GM10266 (cell line): ENCODE measurements at regions not wholly inside any gene's neighbourhood (a gene's known extent, or its start where the extent isn't known, plus 50 kb on each side); places are given as distances from the start of the nearest gene placed in this dataset.

Source experiments
- DNase-seq: peaks from one replicate; pipeline ENCODE4 v3.0.0; 2012; ENCODE audit errors: extremely low spot score
- TF ChIP-seq, protein P1 (sequence below): IDR thresholded peaks from 2 replicates; pipeline ENCODE4 v1.5.1; 2012; ENCODE audit warnings: mild to moderate bottlenecking, low read depth; ENCODE audit not compliant: control insufficient read depth, insufficient read depth; ENCODE audit errors: missing control alignments

- DNase-seq = no peak
- TF ChIP-seq, protein P1, sequence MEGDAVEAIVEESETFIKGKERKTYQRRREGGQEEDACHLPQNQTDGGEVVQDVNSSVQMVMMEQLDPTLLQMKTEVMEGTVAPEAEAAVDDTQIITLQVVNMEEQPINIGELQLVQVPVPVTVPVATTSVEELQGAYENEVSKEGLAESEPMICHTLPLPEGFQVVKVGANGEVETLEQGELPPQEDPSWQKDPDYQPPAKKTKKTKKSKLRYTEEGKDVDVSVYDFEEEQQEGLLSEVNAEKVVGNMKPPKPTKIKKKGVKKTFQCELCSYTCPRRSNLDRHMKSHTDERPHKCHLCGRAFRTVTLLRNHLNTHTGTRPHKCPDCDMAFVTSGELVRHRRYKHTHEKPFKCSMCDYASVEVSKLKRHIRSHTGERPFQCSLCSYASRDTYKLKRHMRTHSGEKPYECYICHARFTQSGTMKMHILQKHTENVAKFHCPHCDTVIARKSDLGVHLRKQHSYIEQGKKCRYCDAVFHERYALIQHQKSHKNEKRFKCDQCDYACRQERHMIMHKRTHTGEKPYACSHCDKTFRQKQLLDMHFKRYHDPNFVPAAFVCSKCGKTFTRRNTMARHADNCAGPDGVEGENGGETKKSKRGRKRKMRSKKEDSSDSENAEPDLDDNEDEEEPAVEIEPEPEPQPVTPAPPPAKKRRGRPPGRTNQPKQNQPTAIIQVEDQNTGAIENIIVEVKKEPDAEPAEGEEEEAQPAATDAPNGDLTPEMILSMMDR = no peak
These were observed 853.0 kb downstream of the SLITRK6 start for GRCh38 chr13:84946192-84946591.

DNA sequence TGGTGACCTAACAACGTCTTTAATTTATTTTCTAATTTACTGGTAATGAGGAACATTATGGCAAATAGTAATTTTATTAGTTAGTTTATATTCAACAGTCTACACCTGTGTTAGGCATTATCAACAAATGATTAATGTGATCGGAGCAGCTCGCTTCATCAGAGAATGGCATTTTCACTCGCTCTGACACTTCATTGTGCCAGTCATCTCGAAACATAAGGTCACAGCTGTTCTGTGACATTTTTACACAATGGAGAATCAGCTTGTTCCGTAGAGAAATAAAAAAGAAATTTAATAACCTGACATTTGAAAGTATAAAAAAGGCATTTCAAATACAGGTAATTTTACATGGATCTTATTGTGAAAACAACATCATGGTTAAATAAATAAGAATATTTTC lies 858.4 kb downstream of the SLITRK6 start:
- DNase-seq = no peak
- TF ChIP-seq, protein P1 = no peak

- TF ChIP-seq, protein P1 = no peak
- no peak for DNase-seq
These were observed 859.1 kb downstream of the SLITRK6 start for GRCh38 chr13:84940167-84940566.

DNA sequence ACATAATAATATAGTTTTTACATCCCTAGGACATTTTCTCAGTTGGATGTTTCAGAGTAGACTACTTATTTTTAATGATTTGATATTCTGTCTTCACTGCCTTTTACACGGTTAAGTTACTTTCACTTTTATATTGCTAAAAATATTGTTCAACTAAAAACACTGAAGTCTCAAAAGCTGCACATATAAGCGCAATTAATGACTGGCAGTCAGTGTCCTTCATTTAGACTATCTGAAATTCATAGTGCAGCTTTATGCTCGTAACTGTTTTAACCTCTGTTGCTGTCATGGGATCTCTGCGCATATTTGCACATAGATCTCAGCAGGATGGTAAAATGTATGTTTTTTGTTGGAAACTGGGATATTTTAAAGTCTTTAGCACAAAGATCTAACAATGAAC lies 864.3 kb downstream of the SLITRK6 start:
- no peak for DNase-seq
- TF ChIP-seq, protein P1 = no peak

DNA sequence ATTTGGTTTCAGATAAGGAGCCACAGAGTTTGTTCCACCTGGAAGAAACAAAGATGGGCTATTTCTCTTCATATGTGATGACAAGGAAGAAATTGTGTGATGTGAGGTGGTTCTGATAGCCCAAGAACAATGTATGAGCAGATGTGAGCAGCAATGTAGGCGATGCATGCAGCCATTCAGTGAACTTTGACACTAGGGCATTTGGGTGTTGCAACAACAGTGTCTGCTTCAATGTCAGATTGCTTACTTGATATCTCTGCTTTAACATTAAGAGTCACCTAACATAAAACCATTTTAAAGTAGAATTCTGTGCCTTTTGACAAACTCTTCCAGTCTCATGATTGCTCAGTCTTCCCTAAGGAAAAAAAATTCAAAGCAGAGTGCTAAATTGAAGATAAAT lies 865.4 kb downstream of the SLITRK6 start:
- no peak for DNase-seq
- TF ChIP-seq, protein P1 = no peak

DNA sequence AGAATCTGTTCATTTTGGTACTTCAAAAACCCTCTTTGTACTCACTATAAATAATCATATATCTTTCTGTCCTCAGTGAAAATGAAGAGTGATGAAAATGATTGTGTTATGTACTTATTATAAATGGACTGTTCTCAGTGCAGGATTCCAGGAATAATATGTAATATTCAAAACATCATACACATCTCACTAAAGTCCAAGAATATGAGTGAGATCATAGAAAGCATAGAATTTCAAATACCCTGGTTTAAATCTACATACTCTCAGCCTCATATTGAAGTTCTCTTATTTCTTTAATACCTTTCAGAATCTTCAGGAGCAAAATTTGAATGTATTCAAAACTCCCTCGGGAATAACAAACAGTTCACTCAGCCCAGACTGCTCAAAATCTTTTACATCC lies 868.0 kb downstream of the SLITRK6 start:
- no peak for DNase-seq
- TF ChIP-seq, protein P1 = no peak

DNA sequence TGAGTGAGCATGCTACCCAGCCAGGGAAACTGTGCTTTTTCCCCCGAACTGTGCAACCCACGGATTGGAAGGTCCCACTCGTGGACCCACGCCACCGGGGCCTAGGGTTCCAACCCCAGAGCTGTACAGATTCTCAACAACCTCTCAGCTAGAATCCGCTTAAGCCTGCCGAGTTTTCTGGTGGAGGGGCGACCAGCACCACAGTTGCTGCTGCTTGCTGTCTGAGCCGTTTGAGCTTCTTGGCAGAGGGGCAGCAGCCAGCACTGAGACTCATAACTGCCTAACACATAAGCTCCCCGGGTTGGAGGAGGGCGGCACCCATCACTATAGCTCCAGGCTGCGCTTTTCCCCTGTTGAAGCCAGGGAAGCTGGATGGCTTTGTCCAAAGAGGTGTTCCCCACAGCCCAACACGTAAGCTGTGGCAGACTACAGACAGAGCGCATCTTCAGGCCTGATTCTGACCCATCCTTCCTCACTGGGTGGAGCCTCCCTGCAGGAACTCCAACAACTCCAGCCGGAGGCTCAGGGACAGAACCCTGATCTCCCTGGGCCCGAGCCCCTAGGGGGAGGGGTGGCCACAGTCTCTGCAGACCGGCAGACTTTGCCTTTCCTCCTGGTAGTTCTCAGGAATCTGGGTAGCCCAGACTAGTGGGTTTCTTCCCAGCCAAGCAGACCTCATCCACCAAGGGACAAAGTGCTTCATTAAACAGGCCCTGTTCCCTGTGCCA lies 871.6 kb downstream of the SLITRK6 start:
- no peak for DNase-seq
- TF ChIP-seq, protein P1 = no peak
